Liver (tissue), 8 donors: ENCODE measurements at regions not wholly inside any gene's neighbourhood (a gene's known extent, or its start where the extent isn't known, plus 50 kb on each side); places are given as distances from the start of the nearest gene placed in this dataset.

ENCODE experiments used
- DNase-seq: peaks from one replicate; pipeline ENCODE4 v3.0.0-alpha.2; 2017; ENCODE audit warnings: low spot score
- H3K27ac ChIP-seq, 2 donors: one replicate each; pipeline ENCODE4 v1.7.0; 2013; ENCODE audit warnings: inconsistent platforms in 2 of 2, low read length in 2 of 2, control low read depth in 1 of 2, low read depth in 1 of 2, mild to moderate bottlenecking in 1 of 2
- H3K27me3 ChIP-seq, 4 donors: one replicate each; pipeline versions ENCODE4 v1.6.1 to v1.7.0; 2013; ENCODE audit warnings: low read length in 3 of 4, inconsistent platforms in 1 of 4, mild to moderate bottlenecking in 1 of 4, moderate library complexity in 1 of 4; ENCODE audit not compliant: control insufficient read depth in 4 of 4, insufficient read depth in 4 of 4
- H3K36me3 ChIP-seq, 4 donors: one replicate each; pipeline versions ENCODE4 v1.6.1 to v1.7.0; 2013; ENCODE audit warnings: low read length in 3 of 4, mild to moderate bottlenecking in 3 of 4, low read depth in 1 of 4, moderate library complexity in 1 of 4; ENCODE audit not compliant: control insufficient read depth in 4 of 4, insufficient read depth in 3 of 4
- H3K4me1 ChIP-seq, 4 donors: one replicate each; pipeline versions ENCODE4 v1.6.1 to v1.7.0; 2013; ENCODE audit warnings: low read length in 3 of 4, mild to moderate bottlenecking in 3 of 4, moderate library complexity in 1 of 4; ENCODE audit not compliant: control insufficient read depth in 4 of 4, insufficient read depth in 4 of 4
- H3K4me3 ChIP-seq, 3 donors: one replicate each; pipeline versions ENCODE4 v1.6.1 to v1.7.0; 2013; ENCODE audit warnings: low read length in 3 of 3, control low read depth in 1 of 3, low read depth in 1 of 3, mild to moderate bottlenecking in 1 of 3
- H3K9ac ChIP-seq, 2 donors: one replicate each; pipeline ENCODE4 v1.7.0; 2013; ENCODE audit warnings: low read length in 2 of 2, mild to moderate bottlenecking in 2 of 2, moderate library complexity in 2 of 2, control low read depth in 1 of 2, low read depth in 1 of 2
- H3K9me3 ChIP-seq, 4 donors: one replicate each; pipeline versions ENCODE4 v1.6.1 to v1.7.0; 2013; ENCODE audit warnings: low read length in 3 of 4; ENCODE audit not compliant: control insufficient read depth in 4 of 4
- CTCF ChIP-seq: fragments of 150-350 bp; IDR thresholded peaks from 2 replicates; pipeline ENCODE4 v1.5.1; 2017; ENCODE audit warnings: improper control_type of control experiment, low read depth, low read length; ENCODE audit not compliant: missing input control
- EGR1 ChIP-seq, 2 donors: IDR thresholded peaks; 2 replicates each; pipeline ENCODE4 v1.6.1; 2016 to 2018; ENCODE audit warnings: antibody characterized with exemption in 2 of 2, low read depth in 2 of 2
- FOXA1 ChIP-seq: IDR thresholded peaks from 2 replicates; pipeline ENCODE4 v1.6.1; 2016; ENCODE audit warnings: antibody characterized with exemption
- FOXA2 ChIP-seq: IDR thresholded peaks from 2 replicates; pipeline ENCODE4 v1.6.1; 2016; ENCODE audit warnings: antibody characterized with exemption
- GABPA ChIP-seq, 2 donors: IDR thresholded peaks in 1 of 2; conservative IDR thresholded peaks in 1 of 2; 2 replicates each; pipeline ENCODE4 v1.6.1; 2016; ENCODE audit warnings: antibody characterized with exemption in 2 of 2, mild to moderate bottlenecking in 1 of 2, moderate library complexity in 1 of 2
- HNF4A ChIP-seq, 2 donors: conservative IDR thresholded peaks; 2 replicates each; pipeline ENCODE4 v1.6.1; 2016; ENCODE audit warnings: antibody characterized with exemption in 2 of 2, mild to moderate bottlenecking in 2 of 2
- HNF4G ChIP-seq: IDR thresholded peaks from 2 replicates; pipeline ENCODE4 v1.6.1; 2016; ENCODE audit warnings: antibody characterized with exemption
- JUND ChIP-seq, 2 donors: IDR thresholded peaks; 2 replicates each; pipeline ENCODE4 v1.6.1; 2016; ENCODE audit warnings: antibody characterized with exemption in 2 of 2
- MAX ChIP-seq: IDR thresholded peaks from 2 replicates; pipeline ENCODE4 v1.6.1; 2016; ENCODE audit warnings: antibody characterized with exemption
- NR2F2 ChIP-seq: IDR thresholded peaks from 2 replicates; pipeline ENCODE4 v1.6.1; 2016; ENCODE audit warnings: antibody characterized with exemption
- RAD21 ChIP-seq, 2 donors: IDR thresholded peaks; 2 replicates each; pipeline ENCODE4 v1.6.1; 2016; ENCODE audit warnings: antibody characterized with exemption in 2 of 2, mild to moderate bottlenecking in 2 of 2
- REST ChIP-seq: IDR thresholded peaks from 2 replicates; pipeline ENCODE4 v1.6.1; 2016; ENCODE audit warnings: antibody characterized with exemption, mild to moderate bottlenecking
- RXRA ChIP-seq, 2 donors: IDR thresholded peaks; 2 replicates each; pipeline ENCODE4 v1.6.1; 2017 to 2018; ENCODE audit warnings: antibody characterized with exemption in 2 of 2, mild to moderate bottlenecking in 1 of 2
- SP1 ChIP-seq: IDR thresholded peaks from 2 replicates; pipeline ENCODE4 v1.6.1; 2018; ENCODE audit warnings: antibody characterized with exemption, mild to moderate bottlenecking
- TAF1 ChIP-seq: conservative IDR thresholded peaks from 2 replicates; pipeline ENCODE4 v1.6.1; 2016; ENCODE audit warnings: antibody characterized with exemption, mild to moderate bottlenecking
- YY1 ChIP-seq: IDR thresholded peaks from 2 replicates; pipeline ENCODE4 v1.6.1; 2016; ENCODE audit warnings: antibody characterized with exemption, mild to moderate bottlenecking
- ZBTB33 ChIP-seq: IDR thresholded peaks from 2 replicates; pipeline ENCODE4 v1.6.1; 2016; ENCODE audit warnings: antibody characterized with exemption
- WGBS: extraction: QIAGEN DNeasy Blood & Tissue Kit; methylation state at CpG from one replicate; pipeline ENCODE4 v1.1.7; 2013; 5-methylcytosine and 5-hydroxymethylcytosine counted together
- TF ChIP-seq, protein P1 (sequence below): IDR thresholded peaks from 2 replicates; pipeline ENCODE4 v1.6.1; 2016; ENCODE audit warnings: antibody characterized with exemption
- donor health status: healthy.
- donor health status: healthy.
- donor health status: healthy.
- donor health status: healthy.
- donor health status: healthy.

DNA sequence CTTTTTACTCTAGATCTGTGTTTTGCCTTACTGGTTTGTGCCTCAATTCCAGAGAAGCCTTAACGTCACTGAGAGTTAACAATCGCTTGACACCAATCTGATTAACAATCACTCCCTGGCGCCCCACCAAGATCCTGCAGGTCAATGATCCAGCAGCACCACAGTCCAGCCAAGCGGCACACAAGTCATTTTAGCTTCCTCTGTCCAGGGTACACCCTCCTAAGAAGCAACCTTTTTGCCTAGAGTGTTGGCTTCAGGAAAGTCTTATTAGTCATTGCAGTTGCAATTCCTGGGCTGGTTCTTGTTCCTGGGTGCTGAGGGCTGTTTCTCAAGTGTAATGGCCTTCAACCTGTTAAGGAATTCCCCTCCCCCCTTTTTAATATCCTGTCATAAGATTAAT lies 323.0 kb upstream of the USP25 start:
- no peak overlapping the region for H3K9ac ChIP-seq
- DNase-seq, result no peak
- TF ChIP-seq HNF4G (peak; percentile 48), EGR1 (IDR thresholded peaks at IDR 0.05; ENCODE audit: low read depth in 2 of 2) (no peak), FOXA2 (no peak), HNF4A (conservative IDR thresholded peaks at IDR 0.05) (peak; percentile 80 to 85), RAD21 (IDR thresholded peaks at IDR 0.05) (peak; percentile 19 to 36), NR2F2 (no peak), TAF1 (no peak), MAX (no peak), SP1 (peak; percentile 18), REST (no peak), YY1 (no peak), ZBTB33 (peak; percentile 15), RXRA (IDR thresholded peaks at IDR 0.05) (peak; percentile 84 to 91), CTCF (no peak)
- TF ChIP-seq, protein P1, sequence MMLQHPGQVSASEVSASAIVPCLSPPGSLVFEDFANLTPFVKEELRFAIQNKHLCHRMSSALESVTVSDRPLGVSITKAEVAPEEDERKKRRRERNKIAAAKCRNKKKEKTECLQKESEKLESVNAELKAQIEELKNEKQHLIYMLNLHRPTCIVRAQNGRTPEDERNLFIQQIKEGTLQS, result no peak
- 38% methylated on average over 4 of the region's 4 CpGs for WGBS
- peaks cover 0 to 4% (median 0%) of the 10 kb centered on the region in 4 donors for H3K9me3 ChIP-seq
- H3K27ac ChIP-seq, result no peak overlapping the region
- H3K27me3 ChIP-seq, result no peaks in the 10 kb centered on the region
- H3K36me3 ChIP-seq, result no peaks in the 10 kb centered on the region
- H3K4me1 ChIP-seq, result peaks cover 0 to 8% (median 4%) of the 10 kb centered on the region in 4 donors
- H3K4me3 ChIP-seq, result no peak overlapping the region

- WGBS, result 96% methylated on average over 5 of the region's 5 CpGs
- peaks cover 0 to 8% (median 4%) of the 10 kb centered on the region in 4 donors for H3K4me1 ChIP-seq
- H3K27ac ChIP-seq, result no peak overlapping the region
- peaks cover 0 to 4% (median 0%) of the 10 kb centered on the region in 4 donors for H3K9me3 ChIP-seq
- no peaks in the 10 kb centered on the region for H3K27me3 ChIP-seq
- DNase-seq, result no peak
- no peak overlapping the region for H3K9ac ChIP-seq
- no peaks in the 10 kb centered on the region for H3K36me3 ChIP-seq
- H3K4me3 ChIP-seq, result no peak overlapping the region
- no peak for TF ChIP-seq TAF1
- TF ChIP-seq, protein P1, result no peak
- no peak for TF ChIP-seq MAX
- TF ChIP-seq EGR1 (IDR thresholded peaks at IDR 0.05; ENCODE audit: low read depth in 2 of 2), result no peak
- TF ChIP-seq GABPA (IDR thresholded peaks at IDR 0.05 in 1 of 2, conservative IDR thresholded peaks at IDR 0.05 in 1 of 2), result no peak
- no peak for TF ChIP-seq FOXA2
- TF ChIP-seq FOXA1, result no peak
- no peak for TF ChIP-seq RXRA (IDR thresholded peaks at IDR 0.05)
- no peak for TF ChIP-seq ZBTB33
- TF ChIP-seq NR2F2, result no peak
- TF ChIP-seq RAD21 (IDR thresholded peaks at IDR 0.05), result no peak
- no peak for TF ChIP-seq REST
- TF ChIP-seq JUND (IDR thresholded peaks at IDR 0.05), result no peak
These were observed 322.2 kb upstream of the USP25 start for GRCh38 chr21:15407585-15407984.
